Esophagus squamous epithelium (tissue), 4 donors: ENCODE measurements at regions not wholly inside any gene's neighbourhood (a gene's known extent, or its start where the extent isn't known, plus 50 kb on each side); places are given as distances from the start of the nearest gene placed in this dataset.

ENCODE experiments used
- CTCF ChIP-seq, 6 experiments: fragments of 450-650 bp in 4 of 6; fragments of 200-600 bp in 2 of 6; sonication (generic) in 2 of 6; IDR thresholded peaks; one replicate each; pipeline ENCODE4 v1.5.1; 2016 to 2019; ENCODE audit warnings: antibody characterized with exemption in 6 of 6, mild to moderate bottlenecking in 4 of 6, moderate library complexity in 4 of 6
- POLR2A ChIP-seq, 4 donors: fragments of 450-650 bp; IDR thresholded peaks; one replicate each; pipeline ENCODE4 v1.6.1; 2017; ENCODE audit warnings: antibody characterized with exemption in 4 of 4, mild to moderate bottlenecking in 4 of 4, moderate library complexity in 3 of 4

DNA sequence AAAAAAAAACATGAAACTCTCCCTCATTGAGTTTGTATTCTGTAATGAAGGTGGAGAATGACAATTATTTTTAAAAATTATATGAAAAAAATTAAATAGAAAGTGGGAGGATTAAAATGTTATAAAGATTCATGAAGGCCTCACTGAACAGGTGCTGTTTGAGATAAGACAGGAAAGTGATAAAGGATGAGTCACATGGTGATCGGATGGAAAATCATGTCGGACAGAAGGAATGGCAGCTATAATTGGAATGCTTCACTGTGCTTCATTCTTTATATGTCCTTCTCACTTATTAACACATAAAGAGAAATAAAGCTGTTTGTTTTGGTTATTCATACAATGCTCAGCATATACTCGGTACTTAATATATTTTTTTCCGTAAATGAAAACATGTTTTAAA lies 464.5 kb upstream of the RGMB start:
- TF ChIP-seq CTCF (IDR thresholded peaks at IDR 0.05) = no peak
- no peak for TF ChIP-seq POLR2A (IDR thresholded peaks at IDR 0.05)
